ENCODE measurements at regions not wholly inside any gene's neighbourhood (a gene's known extent, or its start where the extent isn't known, plus 50 kb on each side); places are given as distances from the start of the nearest gene placed in this dataset.

- DNase-seq (ENCODE audit: low read depth) = no peak
- no peak overlapping the region for H3K4me3 ChIP-seq (ENCODE audit: control insufficient read depth, low read depth, low read length)
- TF ChIP-seq CTCF (conservative IDR thresholded peaks at IDR 0.05; ENCODE audit: control insufficient read depth, insufficient read depth, low read depth, low read length) = no peak
Measured at GRCh38 chr7:156224833-156225225, 412.6 kb upstream of the SHH start.

- no peak for TF ChIP-seq CTCF (conservative IDR thresholded peaks at IDR 0.05; ENCODE audit: control insufficient read depth, insufficient read depth, low read depth, low read length)
- H3K4me3 ChIP-seq (ENCODE audit: control insufficient read depth, low read depth, low read length) = no peak overlapping the region
- no peak for DNase-seq (ENCODE audit: low read depth)
Measured at GRCh38 chr7:156223935-156224832, 411.9 kb upstream of the SHH start.

DNA sequence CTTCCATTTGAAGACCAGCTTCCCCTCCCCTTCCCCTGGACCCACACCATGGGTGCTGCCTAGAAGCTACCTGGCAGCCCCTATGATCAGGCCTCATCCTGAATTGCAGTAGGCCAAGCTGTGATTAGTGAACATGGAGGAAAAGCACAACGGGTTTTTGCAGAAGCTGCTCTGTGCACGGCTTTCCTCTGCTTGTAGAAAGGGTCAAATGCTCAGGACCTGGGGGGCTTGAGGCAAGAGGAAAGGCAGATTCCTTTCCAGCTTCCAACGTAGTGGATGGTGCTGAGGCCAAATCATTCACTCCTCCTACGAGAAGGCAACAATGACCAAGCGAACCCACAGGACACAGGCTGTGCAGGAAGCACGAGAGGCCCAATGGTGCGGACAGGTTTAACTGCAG lies 410.3 kb upstream of the SHH start:
- no peak for DNase-seq (ENCODE audit: low read depth)
- no peak overlapping the region for H3K4me3 ChIP-seq (ENCODE audit: control insufficient read depth, low read depth, low read length)
- no peak for TF ChIP-seq CTCF (conservative IDR thresholded peaks at IDR 0.05; ENCODE audit: control insufficient read depth, insufficient read depth, low read depth, low read length)

- DNase-seq (ENCODE audit: low read depth) = no peak
- no peak for TF ChIP-seq CTCF (conservative IDR thresholded peaks at IDR 0.05; ENCODE audit: control insufficient read depth, insufficient read depth, low read depth, low read length)
- no peak overlapping the region for H3K4me3 ChIP-seq (ENCODE audit: control insufficient read depth, low read depth, low read length)
Measured at GRCh38 chr7:156222151-156222550, 409.9 kb upstream of the SHH start.

GRCh38 chr7:156220701-156221100 lies 408.4 kb upstream of the SHH start:
- no peak for TF ChIP-seq CTCF (conservative IDR thresholded peaks at IDR 0.05; ENCODE audit: control insufficient read depth, insufficient read depth, low read depth, low read length)
- H3K4me3 ChIP-seq (ENCODE audit: control insufficient read depth, low read depth, low read length) = no peak overlapping the region
- no peak for DNase-seq (ENCODE audit: low read depth)

GRCh38 chr7:156220078-156220605 lies 407.9 kb upstream of the SHH start:
- no peak for DNase-seq (ENCODE audit: low read depth)

More at GRCh38 chr7:156220078-156220605, 407.9 kb upstream of the SHH start:
- H3K4me3 ChIP-seq (ENCODE audit: control insufficient read depth, low read depth, low read length) = no peak overlapping the region
- no peak for TF ChIP-seq CTCF (conservative IDR thresholded peaks at IDR 0.05; ENCODE audit: control insufficient read depth, insufficient read depth, low read depth, low read length)
